Epithelial cell of proximal tubule (primary cell): ENCODE measurements at regions not wholly inside any gene's neighbourhood (a gene's known extent, or its start where the extent isn't known, plus 50 kb on each side); places are given as distances from the start of the nearest gene placed in this dataset.

Experiments
- DNase-seq: peaks from one replicate; pipeline ENCODE4 v3.0.0-alpha.2; 2011; ENCODE audit warnings: low read depth
- H3K4me3 ChIP-seq: 2 replicates; pipeline ENCODE4 v1.5.1; 2011; ENCODE audit warnings: low read depth, mild to moderate bottlenecking, low read length
- TF ChIP-seq, protein P1 (sequence below): conservative IDR thresholded peaks from 2 replicates; pipeline ENCODE4 v1.5.1; 2012; ENCODE audit warnings: low read depth, mild to moderate bottlenecking, low read length

DNA sequence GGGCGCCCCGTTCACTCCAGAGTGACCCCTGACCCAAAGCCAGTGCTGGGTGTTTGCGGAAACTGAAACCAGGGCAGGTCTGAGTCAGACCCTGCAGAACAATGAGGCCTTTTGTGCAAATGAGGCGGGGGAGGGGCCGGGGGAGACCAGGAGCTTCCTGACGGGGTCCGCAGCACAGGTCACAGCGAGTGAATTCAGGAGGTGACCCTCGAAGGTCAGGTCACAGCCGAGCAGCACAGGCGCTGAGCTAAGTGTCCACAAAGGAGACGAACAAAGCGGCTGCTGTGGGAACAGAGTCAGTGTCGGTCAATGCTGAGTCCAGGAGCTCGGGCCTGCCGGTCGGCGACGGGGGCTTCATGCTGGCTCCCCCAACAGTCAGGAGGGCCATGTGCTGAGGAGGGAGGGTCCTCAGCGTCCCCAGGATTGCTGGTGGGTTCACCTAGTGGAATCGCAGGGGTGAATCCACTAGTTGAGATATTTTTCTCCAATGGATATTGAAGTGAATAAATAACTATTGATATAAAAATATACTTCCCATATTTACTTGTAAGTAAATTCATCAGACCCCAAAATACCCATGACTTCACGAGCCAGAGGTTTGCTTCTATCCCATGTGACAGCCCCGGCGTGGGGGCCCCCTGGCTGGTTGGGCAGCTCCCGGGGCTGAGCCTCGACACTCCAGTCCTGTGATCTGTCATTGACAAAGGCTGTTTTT is 188.4 kb upstream of the SULF2 start:
- TF ChIP-seq, protein P1, sequence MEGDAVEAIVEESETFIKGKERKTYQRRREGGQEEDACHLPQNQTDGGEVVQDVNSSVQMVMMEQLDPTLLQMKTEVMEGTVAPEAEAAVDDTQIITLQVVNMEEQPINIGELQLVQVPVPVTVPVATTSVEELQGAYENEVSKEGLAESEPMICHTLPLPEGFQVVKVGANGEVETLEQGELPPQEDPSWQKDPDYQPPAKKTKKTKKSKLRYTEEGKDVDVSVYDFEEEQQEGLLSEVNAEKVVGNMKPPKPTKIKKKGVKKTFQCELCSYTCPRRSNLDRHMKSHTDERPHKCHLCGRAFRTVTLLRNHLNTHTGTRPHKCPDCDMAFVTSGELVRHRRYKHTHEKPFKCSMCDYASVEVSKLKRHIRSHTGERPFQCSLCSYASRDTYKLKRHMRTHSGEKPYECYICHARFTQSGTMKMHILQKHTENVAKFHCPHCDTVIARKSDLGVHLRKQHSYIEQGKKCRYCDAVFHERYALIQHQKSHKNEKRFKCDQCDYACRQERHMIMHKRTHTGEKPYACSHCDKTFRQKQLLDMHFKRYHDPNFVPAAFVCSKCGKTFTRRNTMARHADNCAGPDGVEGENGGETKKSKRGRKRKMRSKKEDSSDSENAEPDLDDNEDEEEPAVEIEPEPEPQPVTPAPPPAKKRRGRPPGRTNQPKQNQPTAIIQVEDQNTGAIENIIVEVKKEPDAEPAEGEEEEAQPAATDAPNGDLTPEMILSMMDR, result no peak
- DNase-seq, result no peak
- H3K4me3 ChIP-seq, result no peak overlapping the region

DNA sequence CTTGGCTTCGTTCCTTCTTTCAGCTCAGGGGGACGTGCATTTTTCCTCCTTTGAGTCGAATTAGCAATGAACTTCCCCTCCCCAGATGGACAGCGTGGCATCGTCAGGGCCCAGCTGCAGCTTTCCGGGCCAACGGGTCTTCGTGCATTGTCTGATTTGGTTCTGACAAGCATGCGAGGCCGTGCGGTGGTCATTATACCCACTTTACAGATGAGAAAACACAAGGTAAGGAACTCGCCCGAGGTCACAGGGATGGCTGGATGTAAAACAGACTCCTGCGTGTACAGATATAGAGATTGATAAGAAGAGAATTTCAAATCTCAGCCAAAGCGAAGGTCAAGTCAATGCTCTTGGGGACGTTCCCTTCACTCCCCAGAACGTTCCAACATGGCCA is 187.6 kb upstream of the SULF2 start:
- TF ChIP-seq, protein P1, result no peak
- no peak for DNase-seq
- no peak overlapping the region for H3K4me3 ChIP-seq

DNA sequence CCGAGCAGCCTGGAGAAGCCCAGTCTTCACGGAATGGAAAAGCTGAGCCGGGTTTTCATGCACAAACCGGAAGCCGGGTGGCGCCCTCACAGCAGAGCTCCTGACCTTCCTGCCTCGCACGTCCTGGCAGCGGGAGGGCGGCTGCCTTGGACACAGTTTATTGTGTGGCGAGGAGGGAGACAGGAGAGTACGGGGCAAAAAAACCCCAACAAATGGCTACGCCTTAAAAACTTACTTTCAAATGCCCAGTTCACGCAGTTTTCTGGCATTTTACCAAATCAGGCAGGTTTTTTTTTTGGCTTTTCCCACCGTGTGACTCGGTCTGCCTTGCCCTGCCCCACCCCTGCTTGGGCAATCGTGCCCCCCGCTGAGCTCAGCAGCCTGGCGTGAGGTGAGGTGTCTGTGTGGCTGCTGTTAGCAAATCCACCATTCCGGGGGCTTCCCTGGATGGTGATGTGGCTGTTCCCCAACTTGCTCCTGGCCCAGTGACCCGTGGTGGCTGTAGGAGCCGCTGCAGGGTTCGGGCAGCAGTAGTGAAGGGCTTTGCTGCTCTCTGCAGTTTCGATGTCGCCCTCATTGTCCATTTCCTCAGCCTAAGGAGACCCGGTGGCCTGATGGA is 187.1 kb upstream of the SULF2 start:
- DNase-seq, result peak; percentile 45
- peak overlapping the region; percentile 11 for H3K4me3 ChIP-seq
- TF ChIP-seq, protein P1, result peak; percentile 48

DNA sequence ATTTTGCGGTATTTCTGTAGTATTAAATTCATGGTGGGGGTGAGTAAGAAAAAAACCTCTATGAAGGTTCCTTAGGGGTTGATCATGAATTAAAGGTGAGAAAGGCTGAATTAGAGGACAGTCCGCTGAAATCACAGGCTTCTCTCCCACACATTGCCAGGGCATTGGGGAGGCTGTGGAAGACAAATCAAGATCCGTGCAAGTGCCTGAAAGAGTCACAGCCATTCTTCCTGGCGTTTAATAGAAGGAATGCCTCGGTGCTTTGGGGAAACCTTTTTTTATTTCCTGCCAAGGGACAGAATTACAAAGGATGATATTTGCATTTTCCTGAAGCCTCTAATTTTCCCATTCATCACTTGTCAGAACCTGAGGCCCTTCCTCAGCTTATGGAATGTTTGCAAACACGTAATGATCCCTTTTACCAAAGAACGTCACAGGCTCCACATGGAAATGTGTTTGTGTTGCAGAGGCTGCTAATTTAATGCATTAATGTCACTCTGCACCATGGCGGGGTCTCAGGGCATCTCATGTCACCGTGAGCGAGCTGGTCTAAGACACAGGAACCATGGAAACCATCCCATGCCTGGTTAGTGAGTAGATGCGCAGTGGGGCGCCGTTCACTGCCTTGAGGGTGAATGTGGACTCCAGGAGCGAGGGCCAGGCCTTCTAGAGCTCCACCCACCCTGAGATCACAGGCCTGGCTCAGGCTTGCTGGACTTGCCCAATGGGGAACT is 185.9 kb upstream of the SULF2 start:
- DNase-seq, result no peak
- TF ChIP-seq, protein P1, result no peak
- no peak overlapping the region for H3K4me3 ChIP-seq

DNA sequence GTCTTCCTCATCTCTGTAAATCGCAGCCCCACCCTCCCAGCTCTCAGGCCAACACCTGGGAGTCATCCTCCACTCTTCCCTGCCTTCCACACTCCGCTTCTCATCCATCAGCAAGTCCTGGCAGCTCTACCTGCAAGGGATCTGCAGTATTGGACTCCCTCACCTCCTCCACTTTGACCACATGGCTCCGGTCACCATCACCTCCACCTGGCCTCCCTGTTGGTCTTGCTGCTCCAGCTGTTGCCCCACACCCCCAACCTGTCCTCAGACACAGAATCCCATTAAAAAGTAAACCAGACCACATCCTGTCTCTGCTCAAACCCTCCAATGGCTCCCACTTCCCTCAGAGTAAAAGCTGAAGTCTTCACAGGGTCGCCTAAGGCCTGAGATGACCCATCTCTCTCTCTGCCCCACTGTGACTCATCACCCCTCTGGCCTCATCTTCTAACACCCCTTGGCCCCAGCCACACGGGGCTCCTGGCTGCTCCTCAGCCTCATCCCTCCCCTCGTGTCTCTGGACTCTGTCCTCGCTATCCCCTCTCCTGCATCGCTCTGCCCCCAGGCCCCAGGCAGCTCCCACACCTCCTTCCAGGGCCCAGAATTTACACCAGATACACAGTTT is 185.1 kb upstream of the SULF2 start:
- no peak overlapping the region for H3K4me3 ChIP-seq
- DNase-seq, result no peak
- TF ChIP-seq, protein P1, result no peak

DNA sequence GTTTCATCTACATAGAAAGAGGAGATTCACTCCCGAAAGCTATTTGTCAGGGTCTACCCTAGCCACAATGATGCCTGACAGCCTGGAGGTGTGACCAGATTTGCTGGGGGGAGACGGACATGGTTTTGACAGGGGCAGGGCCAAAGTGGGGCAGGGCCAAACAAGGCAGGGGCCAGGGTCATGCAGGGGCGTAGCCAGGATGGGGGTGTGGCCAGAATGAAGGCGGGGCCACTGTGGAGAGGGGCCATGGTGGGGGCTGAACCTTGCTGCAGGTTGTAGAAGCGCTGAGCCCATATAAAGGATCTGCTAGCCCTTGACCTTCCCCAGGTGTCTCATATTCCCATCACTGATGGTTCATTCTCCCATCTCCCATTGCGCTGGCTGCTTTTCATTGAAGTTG is 184.1 kb upstream of the SULF2 start:
- TF ChIP-seq, protein P1, result no peak
- no peak for DNase-seq
- no peak overlapping the region for H3K4me3 ChIP-seq
